MCF 10A (cell line): ENCODE measurements at regions not wholly inside any gene's neighbourhood (a gene's known extent, or its start where the extent isn't known, plus 50 kb on each side); places are given as distances from the start of the nearest gene placed in this dataset.

Experiments
- BruUV-seq: library from RNA; stranded (reverse); fragments of 400-500 nt; replicated peaks from 2 replicates; lab custom pipeline; 2021; lab: Mats Ljungman, UMichigan
- CTCF ChIA-PET: fragments of 300-600 bp; sonication (Branson Sonifier 250); formaldehyde crosslinking; extraction: SDS; loops from one replicate; lab custom pipeline; 2021; ENCODE audit warnings: antibody characterized with exemption, inconsistent platforms; lab: Yijun Ruan, JAX
- POLR2A ChIA-PET: fragments of 300-600, 350-650 bp; sonication (Branson Sonifier 250); formaldehyde crosslinking; extraction: SDS; loops from one replicate; lab custom pipeline; 2020; ENCODE audit warnings: antibody characterized with exemption, inconsistent platforms; lab: Yijun Ruan, JAX
- DNase-seq: peaks from one replicate; pipeline ENCODE4 v3.0.0-alpha.2; 2018; ENCODE audit not compliant: unreplicated experiment
- H3K27ac Mint-ChIP-seq: one replicate; pipeline ENCODE4 v1.8.0; 2022; ENCODE audit warnings: mild to moderate bottlenecking, low read depth, mixed read lengths; ENCODE audit not compliant: unreplicated experiment
- H3K27me3 Mint-ChIP-seq: one replicate; pipeline ENCODE4 v1.8.0; 2022; ENCODE audit warnings: mixed read lengths; ENCODE audit not compliant: insufficient read depth, unreplicated experiment
- H3K36me3 Mint-ChIP-seq: one replicate; pipeline ENCODE4 v1.8.0; 2022; ENCODE audit warnings: mild to moderate bottlenecking, moderate library complexity, mixed read lengths; ENCODE audit not compliant: insufficient read depth, unreplicated experiment
- H3K4me1 Mint-ChIP-seq: one replicate; pipeline ENCODE4 v1.8.0; 2022; ENCODE audit warnings: mixed read lengths; ENCODE audit not compliant: insufficient read depth, unreplicated experiment
- H3K4me3 Mint-ChIP-seq: one replicate; pipeline ENCODE4 v1.8.0; 2022; ENCODE audit warnings: mild to moderate bottlenecking, moderate library complexity, mixed read lengths; ENCODE audit not compliant: unreplicated experiment
- H3K9me3 Mint-ChIP-seq: one replicate; pipeline ENCODE4 v1.8.0; 2022; ENCODE audit warnings: mixed read lengths; ENCODE audit not compliant: unreplicated experiment
- CTCF ChIP-seq: fragments of 200-600 bp; IDR thresholded peaks from one replicate; pipeline ENCODE4 v1.8.0; 2022; ENCODE audit warnings: antibody characterized with exemption, mild to moderate bottlenecking; ENCODE audit not compliant: unreplicated experiment
- intact Hi-C: fragments of 100-400 bp; cut with micrococcal nuclease; formaldehyde crosslinking; loops from 2 replicates; pipeline ENCODE4 v1.14.1; 2022

- no peak for DNase-seq
- H3K4me1 Mint-ChIP-seq, result no peaks in the 10 kb centered on the region
- H3K27ac Mint-ChIP-seq, result no peak overlapping the region
- intact Hi-C loops, result no loop called here
- H3K9me3 Mint-ChIP-seq, result peaks cover 20% of the 10 kb centered on the region
- no peaks in the 10 kb centered on the region for H3K36me3 Mint-ChIP-seq
- no TSS peak for BruUV-seq
- ChIA-PET CTCF (no interaction called here), POLR2A (no interaction called here)
- no peak overlapping the region for H3K4me3 Mint-ChIP-seq
- no peaks in the 10 kb centered on the region for H3K27me3 Mint-ChIP-seq
- no peak for TF ChIP-seq CTCF
These were observed 422.9 kb upstream of the PCDH20 start for GRCh38 chr13:61838568-61838967.

GRCh38 chr13:61833228-61833627, 417.6 kb upstream of the PCDH20 start:
- H3K4me3 Mint-ChIP-seq, result no peak overlapping the region
- peaks cover 11% of the 10 kb centered on the region for H3K9me3 Mint-ChIP-seq
- no TSS peak for BruUV-seq
- CTCF ChIA-PET, result no interaction called here
- no peaks in the 10 kb centered on the region for H3K36me3 Mint-ChIP-seq
- no peak for TF ChIP-seq CTCF
- no peak overlapping the region for H3K27ac Mint-ChIP-seq
- intact Hi-C loops, result no loop called here
- H3K4me1 Mint-ChIP-seq, result no peaks in the 10 kb centered on the region
- DNase-seq, result no peak
- no peaks in the 10 kb centered on the region for H3K27me3 Mint-ChIP-seq
- POLR2A ChIA-PET, result no interaction called here

- intact Hi-C loops, result no loop called here
- POLR2A ChIA-PET, result interaction anchor here (0.7 kb wide), 1 partner anchor 134 kb away, joined by 3 read pairs; no protein-coding TSS in a partner anchor
- CTCF ChIA-PET, result no interaction called here
- H3K36me3 Mint-ChIP-seq, result no peaks in the 10 kb centered on the region
- DNase-seq, result no peak
- no peaks in the 10 kb centered on the region for H3K4me1 Mint-ChIP-seq
- H3K4me3 Mint-ChIP-seq, result no peak overlapping the region
- H3K9me3 Mint-ChIP-seq, result peaks cover 8% of the 10 kb centered on the region
- H3K27ac Mint-ChIP-seq, result no peak overlapping the region
- no TSS peak for BruUV-seq
- TF ChIP-seq CTCF, result no peak
- no peaks in the 10 kb centered on the region for H3K27me3 Mint-ChIP-seq
These were observed 415.4 kb upstream of the PCDH20 start for GRCh38 chr13:61831026-61831425.

- no peak overlapping the region for H3K27ac Mint-ChIP-seq
- intact Hi-C loops, result no loop called here
- H3K27me3 Mint-ChIP-seq, result no peaks in the 10 kb centered on the region
- peaks cover 2% of the 10 kb centered on the region for H3K9me3 Mint-ChIP-seq
- H3K4me1 Mint-ChIP-seq, result no peaks in the 10 kb centered on the region
- no peak for DNase-seq
- no peak for TF ChIP-seq CTCF
- H3K36me3 Mint-ChIP-seq, result no peaks in the 10 kb centered on the region
- ChIA-PET POLR2A (interaction anchor here (0.7 kb wide), 1 partner anchor 134 kb away, joined by 3 read pairs; no protein-coding TSS in a partner anchor), CTCF (no interaction called here)
- BruUV-seq, result no TSS peak
- no peak overlapping the region for H3K4me3 Mint-ChIP-seq
These were observed 414.8 kb upstream of the PCDH20 start for GRCh38 chr13:61830475-61830874.
